ENCODE measurements at regions not wholly inside any gene's neighbourhood (a gene's known extent, or its start where the extent isn't known, plus 50 kb on each side); places are given as distances from the start of the nearest gene placed in this dataset.

DNA sequence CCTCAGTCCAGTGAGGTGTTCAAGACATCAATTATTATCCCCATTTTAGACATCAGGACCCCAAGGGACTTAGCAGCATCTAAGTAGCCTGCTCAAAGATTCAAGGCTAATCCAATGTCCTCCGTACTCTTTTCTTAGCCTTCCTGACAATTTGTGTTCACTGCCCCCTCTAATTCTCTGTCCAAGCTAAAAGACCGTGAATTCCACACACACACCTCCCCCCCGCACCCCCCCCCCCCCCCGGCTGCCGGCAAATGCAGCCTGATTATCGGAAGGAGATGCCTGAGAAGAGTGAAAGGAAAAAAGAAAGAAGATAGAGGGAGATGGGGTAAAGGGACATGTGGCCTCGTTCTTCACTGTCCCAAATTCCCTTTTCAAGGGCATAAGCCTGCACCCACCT lies 58.1 kb upstream of the NLK start:
- no peak for TF ChIP-seq EZH2 (IDR thresholded peaks at IDR 0.05; ENCODE audit: insufficient read depth, low read length)
- TF ChIP-seq, protein P1, sequence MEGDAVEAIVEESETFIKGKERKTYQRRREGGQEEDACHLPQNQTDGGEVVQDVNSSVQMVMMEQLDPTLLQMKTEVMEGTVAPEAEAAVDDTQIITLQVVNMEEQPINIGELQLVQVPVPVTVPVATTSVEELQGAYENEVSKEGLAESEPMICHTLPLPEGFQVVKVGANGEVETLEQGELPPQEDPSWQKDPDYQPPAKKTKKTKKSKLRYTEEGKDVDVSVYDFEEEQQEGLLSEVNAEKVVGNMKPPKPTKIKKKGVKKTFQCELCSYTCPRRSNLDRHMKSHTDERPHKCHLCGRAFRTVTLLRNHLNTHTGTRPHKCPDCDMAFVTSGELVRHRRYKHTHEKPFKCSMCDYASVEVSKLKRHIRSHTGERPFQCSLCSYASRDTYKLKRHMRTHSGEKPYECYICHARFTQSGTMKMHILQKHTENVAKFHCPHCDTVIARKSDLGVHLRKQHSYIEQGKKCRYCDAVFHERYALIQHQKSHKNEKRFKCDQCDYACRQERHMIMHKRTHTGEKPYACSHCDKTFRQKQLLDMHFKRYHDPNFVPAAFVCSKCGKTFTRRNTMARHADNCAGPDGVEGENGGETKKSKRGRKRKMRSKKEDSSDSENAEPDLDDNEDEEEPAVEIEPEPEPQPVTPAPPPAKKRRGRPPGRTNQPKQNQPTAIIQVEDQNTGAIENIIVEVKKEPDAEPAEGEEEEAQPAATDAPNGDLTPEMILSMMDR (IDR thresholded peaks at IDR 0.05; ENCODE audit: insufficient read depth, low read depth, low read length): no peak
